ENCODE measurements at regions not wholly inside any gene's neighbourhood (a gene's known extent, or its start where the extent isn't known, plus 50 kb on each side); places are given as distances from the start of the nearest gene placed in this dataset.
"Not testable (repeated sequence)": the region's sequence is repeated elsewhere in the genome, so short reads cannot be mapped to it uniquely, and the experiment has no call there.

DNA sequence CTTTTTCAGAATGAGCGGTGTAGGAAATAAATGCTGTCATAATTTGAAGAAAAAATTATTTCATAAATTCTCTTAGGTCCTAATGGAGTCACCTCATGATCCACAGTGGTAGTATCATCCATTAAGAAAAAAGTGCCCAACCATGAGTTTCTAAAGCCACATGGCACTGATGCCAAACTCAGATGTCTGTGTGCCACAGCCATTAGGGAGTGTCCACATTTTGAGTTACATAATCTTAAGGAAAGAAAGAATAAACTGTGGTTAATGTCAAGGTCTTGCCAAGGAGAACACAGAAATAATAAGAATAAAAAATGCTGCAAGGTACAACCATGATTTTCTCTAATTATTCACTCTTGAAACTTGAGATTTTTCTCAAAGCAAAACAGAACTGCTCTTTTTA lies 1101.8 kb downstream of the SORCS3 start:
- DNase-seq (ENCODE audit: insufficient read length, low spot score), result no peak
- FAIRE-seq, result no peak
- no peak for TF ChIP-seq CTCF (IDR thresholded peaks at IDR 0.05; ENCODE audit: insufficient read depth, missing control alignments)

DNA sequence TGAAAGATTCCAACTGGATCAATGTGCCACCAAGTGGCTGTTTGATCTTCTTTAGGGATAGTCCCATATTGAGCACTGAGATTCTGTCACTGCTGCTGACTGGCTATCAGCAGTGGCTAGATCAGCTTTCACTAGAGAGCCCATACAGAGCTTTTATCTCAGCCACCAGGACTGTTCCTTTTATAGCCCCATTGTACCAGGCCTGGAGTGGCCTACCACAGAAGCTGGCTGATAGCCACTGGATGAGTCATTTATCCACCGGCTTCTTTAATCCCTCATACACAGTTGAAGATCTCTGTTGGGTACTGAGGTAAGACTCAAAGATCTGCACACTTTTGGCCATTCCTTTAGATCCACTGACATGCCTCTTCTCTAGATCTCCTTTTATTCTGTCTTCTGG lies 1101.1 kb downstream of the SORCS3 start:
- TF ChIP-seq CTCF (IDR thresholded peaks at IDR 0.05; ENCODE audit: insufficient read depth, missing control alignments), result no peak
- no peak for DNase-seq (ENCODE audit: insufficient read length, low spot score)

DNA sequence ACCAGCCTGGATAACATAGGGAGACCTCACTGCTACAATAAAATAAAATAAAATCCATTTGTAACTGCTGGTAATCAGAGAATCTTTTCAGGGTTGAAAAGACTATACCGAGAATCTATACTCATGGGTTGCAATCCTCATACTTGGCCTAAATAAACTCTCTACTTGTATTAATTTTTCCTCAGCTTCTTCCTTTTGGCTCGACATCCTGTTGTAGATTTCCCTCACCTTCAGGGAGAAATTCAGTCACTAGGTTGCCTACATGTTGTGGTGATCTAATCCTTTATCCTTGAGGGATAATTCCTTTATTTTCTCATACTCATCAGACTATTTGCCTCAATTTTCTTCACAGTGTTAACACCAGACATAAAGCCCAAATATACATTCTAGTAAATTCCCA lies 1093.4 kb downstream of the SORCS3 start:
- TF ChIP-seq CTCF (IDR thresholded peaks at IDR 0.05; ENCODE audit: insufficient read depth, missing control alignments), result no peak
- DNase-seq (ENCODE audit: insufficient read length, low spot score), result no peak

More for the DNA sequence above, 1101.1 kb downstream of the SORCS3 start:
- no peak for FAIRE-seq

DNA sequence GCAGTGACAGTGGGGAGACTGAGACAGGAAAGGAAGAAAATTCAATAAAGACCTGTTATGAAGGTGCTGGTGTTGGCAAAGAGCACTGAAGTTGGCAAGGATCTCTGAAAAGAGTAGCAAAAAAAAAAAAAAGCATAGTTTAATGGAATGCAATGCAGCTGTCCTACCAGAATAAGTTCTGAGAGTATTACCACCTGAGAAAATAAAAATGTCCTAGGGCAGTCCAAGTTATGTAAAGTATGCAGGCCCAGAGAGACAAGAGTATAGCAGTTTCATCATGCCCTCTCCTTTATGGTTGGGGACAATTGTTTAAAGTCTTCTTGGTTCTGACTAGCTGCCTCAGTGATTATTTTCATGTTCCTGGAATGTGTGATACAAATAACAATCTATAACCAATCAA lies 1092.8 kb downstream of the SORCS3 start:
- no peak for DNase-seq (ENCODE audit: insufficient read length, low spot score)
- no peak for FAIRE-seq
- TF ChIP-seq CTCF (IDR thresholded peaks at IDR 0.05; ENCODE audit: insufficient read depth, missing control alignments), result no peak

More for the DNA sequence above, 1093.4 kb downstream of the SORCS3 start:
- FAIRE-seq, result no peak

DNA sequence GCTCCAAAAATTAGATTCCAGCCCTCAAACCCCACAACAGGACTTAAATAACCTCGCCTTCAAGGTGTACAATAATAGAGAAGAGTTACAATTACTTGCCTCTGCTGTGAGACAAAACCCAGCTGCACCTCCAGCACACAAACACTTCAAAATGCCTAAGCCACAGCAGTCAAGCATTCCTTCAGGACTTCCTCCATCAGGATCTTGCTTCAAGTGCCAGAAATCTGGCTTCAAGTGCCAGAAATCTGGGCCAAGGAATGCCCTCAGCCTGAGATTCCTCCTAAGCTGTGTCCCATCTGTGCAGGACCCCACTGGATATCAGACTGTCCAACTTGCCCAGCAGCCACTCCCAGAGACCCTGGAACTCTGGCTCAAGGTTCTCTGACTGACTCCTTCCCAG lies 1088.3 kb downstream of the SORCS3 start:
- no peak for DNase-seq (ENCODE audit: insufficient read length, low spot score)
- no peak for TF ChIP-seq CTCF (IDR thresholded peaks at IDR 0.05; ENCODE audit: insufficient read depth, missing control alignments)
- no peak for FAIRE-seq

- not testable (repeated sequence) for DNase-seq (ENCODE audit: insufficient read length, low spot score); FAIRE-seq
These were observed 1086.5 kb downstream of the SORCS3 start for GRCh38 chr10:105727586-105727985.

DNA sequence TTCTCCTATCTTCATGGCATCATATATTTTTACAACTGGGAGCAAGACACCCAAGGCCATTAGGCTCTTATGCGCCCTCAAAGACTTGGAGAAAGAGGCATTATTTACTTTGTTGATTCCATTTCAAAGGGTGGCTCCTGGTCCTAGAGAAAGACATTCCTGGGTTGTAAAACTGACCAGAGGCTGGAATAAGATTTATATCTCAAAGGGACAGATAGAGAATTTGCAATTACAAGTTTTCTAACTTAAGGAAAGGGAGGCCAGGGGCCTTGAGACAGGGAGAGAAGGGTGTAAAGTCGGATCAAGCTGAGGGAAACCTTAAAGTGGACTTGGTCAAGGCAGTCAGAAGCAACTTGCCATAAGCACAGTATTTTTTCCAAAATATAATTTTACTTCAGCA lies 1086.0 kb downstream of the SORCS3 start:
- FAIRE-seq, result no peak

More for the DNA sequence above, 1086.0 kb downstream of the SORCS3 start:
- TF ChIP-seq CTCF (IDR thresholded peaks at IDR 0.05; ENCODE audit: insufficient read depth, missing control alignments), result no peak
- DNase-seq (ENCODE audit: insufficient read length, low spot score), result no peak
